Right ventricle myocardium superior (tissue), 1 donor: ENCODE measurements at regions not wholly inside any gene's neighbourhood (a gene's known extent, or its start where the extent isn't known, plus 50 kb on each side); places are given as distances from the start of the nearest gene placed in this dataset.

ENCODE experiments used
- ATAC-seq: fragments of 200-7000 bp; cut with Tn5 transposase; one replicate; pipeline ENCODE4 v1.9.1; 2020; ENCODE audit warnings: mild to moderate bottlenecking; ENCODE audit not compliant: poor library complexity
- DNase-seq: peaks from one replicate; pipeline ENCODE4 v3.0.0-alpha.2; 2020
- intact Hi-C: fragments of 100-400 bp; cut with DNase I; formaldehyde crosslinking; loops from one replicate; pipeline ENCODE4 v1.11.2; 2022
- donor health status: DM: no; HTN: yes; CAD: no; lungs with severe emphysema.

DNA sequence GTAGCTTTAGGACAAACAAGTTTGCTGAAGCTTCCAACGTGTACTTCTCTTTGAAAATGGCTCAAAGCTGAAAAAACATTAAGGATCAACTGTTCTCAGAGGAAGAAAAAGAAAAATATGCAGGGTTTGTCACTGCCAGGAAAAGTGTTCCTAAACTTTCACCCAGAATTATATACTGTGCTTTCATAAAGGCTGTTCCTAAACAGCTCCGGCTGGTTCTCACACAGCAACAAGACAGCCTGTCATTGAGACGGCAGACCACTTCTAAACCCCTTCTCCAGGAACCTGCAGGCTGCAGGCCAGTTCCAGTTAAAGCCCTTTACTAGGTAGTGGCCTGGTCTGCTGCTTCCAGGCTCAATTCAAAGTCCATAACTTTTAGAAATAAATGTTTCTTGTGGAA lies 97.4 kb upstream of the SOX4 start:
- DNase-seq: no peak
- intact Hi-C loops: no loop called here
- no peak for ATAC-seq

DNA sequence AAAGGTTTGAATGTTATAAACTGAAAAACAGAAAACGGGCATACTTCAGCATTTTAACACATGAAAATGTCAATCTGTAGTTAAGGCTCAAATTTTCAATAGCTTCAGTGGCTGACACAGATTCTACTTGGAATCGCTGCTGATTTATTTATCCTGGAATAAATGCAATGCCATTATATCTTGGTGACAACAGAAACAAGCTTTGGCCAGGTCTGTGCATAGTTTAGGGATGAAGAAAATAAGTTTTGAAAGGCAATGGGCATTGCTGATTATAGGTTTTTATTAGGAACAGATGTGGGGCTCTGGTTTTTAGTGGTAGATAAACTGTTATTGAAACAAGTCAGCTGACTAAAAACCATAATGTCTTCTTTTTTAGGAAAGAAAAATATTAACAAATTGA lies 96.8 kb upstream of the SOX4 start:
- ATAC-seq: no peak
- intact Hi-C loops: no loop called here
- no peak for DNase-seq

- no peak for ATAC-seq
- DNase-seq: no peak
- intact Hi-C loops: no loop called here
Observed at GRCh38 chr6:21500314-21501020, 93.1 kb upstream of the SOX4 start.

DNA sequence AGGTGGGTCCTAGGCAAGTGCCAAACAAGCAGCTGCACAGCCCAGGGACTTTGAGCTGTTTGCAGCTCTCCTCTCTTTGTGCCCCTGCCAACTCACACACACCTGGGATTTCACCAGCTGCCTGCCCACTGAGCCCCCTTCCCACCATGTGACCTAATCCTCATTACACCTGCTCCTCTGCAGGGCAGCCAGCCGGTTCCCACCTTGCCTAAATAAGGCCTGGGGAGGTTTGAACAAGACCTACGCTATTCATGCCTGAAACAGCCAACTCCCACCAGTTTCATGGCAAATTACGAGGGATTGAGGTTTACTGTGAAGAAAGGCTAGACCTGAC lies 92.6 kb upstream of the SOX4 start:
- DNase-seq: no peak
- ATAC-seq: no peak
- intact Hi-C loops: no loop called here

GRCh38 chr6:21501815-21502214 lies 91.7 kb upstream of the SOX4 start:
- ATAC-seq (no peak), DNase-seq (no peak)
- intact Hi-C loops: no loop called here

- intact Hi-C loops: no loop called here
- ATAC-seq (no peak), DNase-seq (no peak)
Observed at GRCh38 chr6:21502682-21503081, 90.9 kb upstream of the SOX4 start.

- no peak for ATAC-seq
- intact Hi-C loops: no loop called here
- no peak for DNase-seq
Observed at GRCh38 chr6:21504790-21505189, 88.8 kb upstream of the SOX4 start.

- no peak for DNase-seq
- no peak for ATAC-seq
- intact Hi-C loops: no loop called here
Observed at GRCh38 chr6:21505574-21505990, 88.0 kb upstream of the SOX4 start.

DNA sequence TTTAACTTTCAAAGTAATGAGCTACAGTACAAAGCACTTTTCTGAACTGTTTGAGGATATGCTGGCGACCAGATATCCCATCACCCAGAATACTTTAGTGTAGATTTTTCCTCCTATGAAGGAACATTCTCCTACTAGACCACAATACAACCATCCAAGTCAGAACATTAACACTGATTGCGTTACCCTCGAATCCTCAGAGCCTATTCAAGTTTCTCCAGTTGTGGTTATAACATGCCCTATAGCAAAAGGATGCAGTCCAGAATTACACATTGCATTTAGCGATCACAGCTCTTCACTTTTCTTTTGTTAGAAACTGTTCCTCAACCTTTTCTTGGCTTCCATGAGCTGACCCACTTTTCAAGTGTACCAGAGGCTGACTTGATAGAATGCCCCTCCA lies 87.4 kb upstream of the SOX4 start:
- no peak for ATAC-seq
- intact Hi-C loops: no loop called here
- no peak for DNase-seq

GRCh38 chr6:21507811-21508210 lies 85.7 kb upstream of the SOX4 start:
- no peak for DNase-seq
- ATAC-seq: no peak
- intact Hi-C loops: no loop called here

GRCh38 chr6:21508753-21509152 lies 84.8 kb upstream of the SOX4 start:
- intact Hi-C loops: no loop called here
- DNase-seq (no peak), ATAC-seq (no peak)

DNA sequence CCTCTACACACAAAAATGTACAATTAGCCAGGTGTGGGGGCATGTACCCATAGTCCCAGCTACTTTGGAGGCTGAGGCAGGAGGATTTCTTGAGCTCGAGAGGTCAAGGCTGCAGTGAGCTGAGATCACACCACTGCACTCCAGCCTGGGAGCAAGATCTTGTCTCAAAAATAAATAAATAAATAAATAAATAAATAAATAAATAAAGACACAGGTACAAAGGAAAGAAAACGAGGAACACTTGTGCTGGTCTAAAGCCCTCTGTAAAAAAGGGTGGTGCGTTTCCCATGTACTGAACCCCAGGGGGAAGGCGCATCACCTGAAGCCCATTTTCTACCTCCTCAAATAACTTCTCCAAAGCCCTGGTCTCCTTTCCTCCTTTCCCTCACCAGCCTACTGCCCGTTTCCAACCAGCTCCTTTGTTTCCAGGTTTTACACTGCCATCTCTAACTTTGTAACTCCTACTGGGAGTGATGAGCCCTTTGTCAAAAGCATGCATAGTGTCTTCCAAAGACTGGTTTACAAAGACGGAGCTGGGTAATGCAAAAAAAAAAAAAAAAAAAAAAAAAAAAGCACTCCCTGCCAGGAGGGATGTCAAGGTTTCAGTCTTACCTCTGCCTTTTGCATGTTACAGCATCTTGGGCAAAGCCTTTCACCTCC lies 81.5 kb upstream of the SOX4 start:
- DNase-seq: no peak
- intact Hi-C loops: no loop called here
- ATAC-seq: no peak

DNA sequence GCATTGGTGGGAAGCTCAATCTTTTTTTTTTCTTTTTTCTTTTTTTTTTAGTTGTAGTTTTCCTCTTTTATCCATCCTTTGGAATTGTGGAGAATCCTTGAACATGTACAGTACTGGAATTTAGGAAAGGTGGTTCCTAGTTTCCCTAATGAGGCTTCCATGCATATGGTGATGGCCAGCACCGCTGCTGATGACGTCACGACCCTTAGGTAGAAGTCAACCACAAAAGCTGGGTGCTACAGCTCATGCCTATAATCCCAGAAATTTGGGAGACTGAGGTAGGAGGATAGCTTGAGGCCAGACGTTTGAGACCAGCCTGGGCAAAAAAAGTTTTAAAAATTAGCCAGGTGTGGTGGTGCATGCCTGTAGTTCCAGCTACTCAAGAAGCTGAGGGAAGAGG lies 79.3 kb upstream of the SOX4 start:
- ATAC-seq: no peak
- no peak for DNase-seq
- intact Hi-C loops: no loop called here

- intact Hi-C loops: no loop called here
- no peak for ATAC-seq
- no peak for DNase-seq
Observed at GRCh38 chr6:21518317-21518716, 75.2 kb upstream of the SOX4 start.

- DNase-seq (no peak), ATAC-seq (no peak)
- intact Hi-C loops: no loop called here
Observed at GRCh38 chr6:21519642-21520041, 73.9 kb upstream of the SOX4 start.

DNA sequence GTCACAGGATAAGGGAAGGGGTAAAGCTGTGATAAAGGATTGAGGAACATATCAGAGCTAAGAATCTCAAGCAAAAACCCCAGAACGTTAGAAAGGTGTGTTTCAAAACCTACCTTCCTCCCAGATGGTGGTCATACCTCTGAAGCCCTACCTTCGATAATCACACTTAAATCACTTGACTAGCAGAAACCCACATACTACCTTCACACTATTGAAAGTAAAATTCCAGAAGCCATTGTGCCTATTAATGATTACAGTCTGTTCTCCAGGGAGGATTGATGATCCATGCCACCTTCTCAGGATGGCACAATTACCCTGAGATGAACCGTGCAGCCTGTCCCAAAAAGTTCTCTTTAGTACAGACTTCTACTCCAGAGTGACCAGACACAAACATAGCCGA lies 72.3 kb upstream of the SOX4 start:
- DNase-seq (no peak), ATAC-seq (no peak)
- intact Hi-C loops: no loop called here

DNA sequence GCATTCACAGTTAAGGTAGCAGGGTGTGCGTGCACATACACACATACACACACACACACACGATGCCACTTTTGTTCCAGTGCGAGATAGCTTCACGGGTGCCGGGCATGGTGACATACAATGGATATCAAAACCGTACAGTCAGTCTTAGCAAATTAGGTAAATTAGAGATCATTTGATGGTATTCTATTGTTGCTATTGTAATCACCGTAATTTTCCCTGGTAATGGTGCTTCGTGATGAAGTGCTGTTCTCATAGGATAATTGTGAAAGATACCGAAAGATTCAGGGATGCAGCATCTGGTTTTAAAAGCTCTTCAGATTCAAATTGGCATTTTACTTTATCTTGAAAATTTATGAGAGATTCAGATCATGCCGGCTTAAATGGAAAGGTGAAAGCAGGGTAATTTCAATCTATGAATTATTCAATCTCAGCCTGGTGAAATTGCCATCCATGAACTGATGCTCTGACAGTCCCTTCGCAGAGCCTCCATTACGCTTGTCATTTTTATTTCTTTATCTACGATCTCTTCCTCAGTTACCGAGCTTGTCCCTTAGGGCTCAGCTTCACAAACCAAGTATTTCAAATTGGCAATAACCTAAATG lies 71.3 kb upstream of the SOX4 start:
- DNase-seq: no peak
- ATAC-seq: no peak
- intact Hi-C loops: no loop called here

DNA sequence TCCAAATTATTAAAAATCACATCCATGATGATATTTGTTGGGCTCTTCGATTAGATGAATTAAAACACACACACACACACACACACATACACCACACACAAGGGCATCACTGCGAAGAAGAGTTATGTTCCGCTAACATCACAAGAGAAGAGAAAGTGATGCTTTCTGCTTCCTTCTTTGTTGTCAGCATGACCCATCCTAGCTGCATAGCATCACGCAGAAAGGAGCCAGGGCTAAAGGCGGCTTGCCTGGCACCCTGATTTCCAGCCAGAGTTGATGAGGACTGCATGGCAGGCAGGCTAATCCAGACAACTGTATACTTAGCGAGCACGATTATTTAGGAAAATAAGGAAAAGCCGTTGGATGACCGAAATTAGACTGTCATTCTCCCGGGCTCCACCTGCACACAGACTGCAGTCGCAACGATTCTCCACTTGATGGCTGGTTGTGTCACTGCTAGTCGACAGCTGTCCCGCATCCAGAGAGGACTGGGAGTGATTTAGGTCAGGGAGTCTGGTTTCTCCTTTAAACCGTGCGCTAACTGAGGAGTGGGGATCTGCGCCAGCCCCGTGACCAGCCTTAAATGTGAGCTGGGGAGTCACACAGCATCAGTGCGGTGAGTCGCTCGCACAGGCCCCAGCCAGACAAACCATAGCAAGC lies 70.6 kb upstream of the SOX4 start:
- ATAC-seq: no peak
- DNase-seq: no peak
- intact Hi-C loops: no loop called here

GRCh38 chr6:21523652-21524051 lies 69.9 kb upstream of the SOX4 start:
- intact Hi-C loops: no loop called here
- peak; percentile 59 for ATAC-seq

GRCh38 chr6:21524201-21524600 lies 69.3 kb upstream of the SOX4 start:
- ATAC-seq: no peak
- intact Hi-C loops: no loop called here
- no peak for DNase-seq

More at GRCh38 chr6:21523652-21524051, 69.9 kb upstream of the SOX4 start:
- no peak for DNase-seq
